ENCODE measurements at regions not wholly inside any gene's neighbourhood (a gene's known extent, or its start where the extent isn't known, plus 50 kb on each side); places are given as distances from the start of the nearest gene placed in this dataset.

DNA sequence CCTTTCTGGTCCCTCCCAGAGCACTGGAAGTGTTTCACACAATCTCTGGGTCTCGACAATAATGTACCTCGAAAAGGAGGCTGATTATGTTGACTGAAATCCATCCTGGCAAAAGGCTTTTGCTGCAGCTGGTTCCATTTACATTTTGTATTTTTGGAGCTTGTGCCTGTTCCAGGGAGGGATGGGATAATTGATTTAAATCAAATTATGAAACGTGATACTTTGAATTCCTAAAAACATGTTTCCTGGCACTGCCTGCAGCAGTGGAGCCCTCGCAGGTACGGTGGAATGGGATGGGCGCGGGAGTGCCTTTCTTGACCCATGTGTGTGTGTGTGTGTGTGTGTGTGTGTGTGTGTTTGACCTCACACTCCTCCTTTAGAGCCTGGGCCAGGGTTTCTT is 455.5 kb upstream of the MEIS1 start:
- H3K79me1 ChIP-seq (ENCODE audit: low read depth, low read length), result no peaks in the 10 kb centered on the region
- peaks cover 0 to 2% (median 0%) of the 10 kb centered on the region in 4 experiments; a peak in 2 of 7 replicates for H3K27me3 ChIP-seq (replicated peaks in 1 of 4; ENCODE audit: control insufficient read depth in 3 of 4, extremely low read depth in 1 of 4, insufficient read depth in 3 of 4, low read length in 3 of 4)
- no peak overlapping the region for H2AK5ac ChIP-seq (ENCODE audit: low read depth, low read length)
- H2BK20ac ChIP-seq (ENCODE audit: low read length), result no peak overlapping the region
- no peak overlapping the region for H2BK120ac ChIP-seq (replicated peaks; ENCODE audit: low read depth, low read length)
- CTCF ChIA-PET (ENCODE audit: partially characterized antibody), result interaction anchor here (1.2 kb wide), 1 partner anchor 59 kb away, joined by 3 read pairs; no protein-coding TSS in a partner anchor
- no peak overlapping the region for H2BK15ac ChIP-seq (ENCODE audit: low read length)
- H3K4me1 ChIP-seq (replicated peaks in 1 of 4; ENCODE audit: control insufficient read depth in 3 of 4, insufficient read depth in 4 of 4, low read length in 3 of 4), result no peaks in the 10 kb centered on the region
- no peak overlapping the region for H3K56ac ChIP-seq (replicated peaks; ENCODE audit: insufficient read length, low read depth, low read length)
- 93% methylated on average over 7 of the region's 7 CpGs; no CpG with 5 or more reads in 1 of the 2 experiments for WGBS, 2 experiments (ENCODE audit: extremely low coverage in 1 of 2, insufficient coverage in 1 of 2, insufficient read length in 1 of 2, insufficient replicate concordance in 2 of 2, low coverage in 1 of 2, low lambda C conversion rate in 2 of 2, missing lambda C conversion rate in 1 of 2)
- H4K20me1 ChIP-seq (replicated peaks in 1 of 2; ENCODE audit: control insufficient read depth in 1 of 2, insufficient read depth in 2 of 2, low read length in 2 of 2), result no peaks in the 10 kb centered on the region
- no peak overlapping the region for H4K91ac ChIP-seq (replicated peaks; ENCODE audit: insufficient read length, low read length)
- no peak overlapping the region for H3K23ac ChIP-seq (ENCODE audit: insufficient read length)
- no peak overlapping the region for H3K4me3 ChIP-seq (ENCODE audit: extremely low read depth in 1 of 4, insufficient read depth in 2 of 4, low read depth in 3 of 4, low read length in 4 of 4)
- no peak overlapping the region for H3K4ac ChIP-seq (replicated peaks; ENCODE audit: insufficient read length, low read depth, low read length)
- no peak for TF ChIP-seq MAFK (IDR thresholded peaks at IDR 0.05; ENCODE audit: low read depth, low read length)
- H3K27ac ChIP-seq (ENCODE audit: low read depth, low read length), result no peak overlapping the region
- no peak overlapping the region for H4K5ac ChIP-seq (ENCODE audit: insufficient read length, low read depth, low read length)
- no peaks in the 10 kb centered on the region for H3K79me2 ChIP-seq (ENCODE audit: control insufficient read depth in 1 of 2, insufficient read depth in 2 of 2, low read length in 2 of 2)
- POLR2A ChIA-PET (ENCODE audit: partially characterized antibody), result no interaction called here
- H3K18ac ChIP-seq (ENCODE audit: extremely low read depth, low read length), result no peak overlapping the region
- no peaks in the 10 kb centered on the region for H3K23me2 ChIP-seq (ENCODE audit: low read depth, low read length)
- no peak overlapping the region for H4K8ac ChIP-seq (ENCODE audit: extremely low read depth, insufficient read depth, low read length)
- H3K9me3 ChIP-seq (ENCODE audit: insufficient read depth in 2 of 2, low read depth in 1 of 2, low read length in 1 of 2), result no peaks in the 10 kb centered on the region
- DNase-seq (ENCODE audit: low read depth in 1 of 2, low spot score in 2 of 2) (no peak), FAIRE-seq (no peak)
- no peak overlapping the region for H2AFZ ChIP-seq (ENCODE audit: low read length)
- no peak overlapping the region for H2BK5ac ChIP-seq (ENCODE audit: low read depth, low read length)
- H3K9ac ChIP-seq (replicated peaks in 1 of 4; ENCODE audit: extremely low read depth in 1 of 4, low read depth in 3 of 4, low read length in 3 of 4), result no peak overlapping the region
- H3K36me3 ChIP-seq (ENCODE audit: control insufficient read depth in 2 of 4, insufficient read depth in 4 of 4, low read length in 3 of 4), result no peaks in the 10 kb centered on the region
- no peak overlapping the region for H3K4me2 ChIP-seq (ENCODE audit: insufficient read depth in 1 of 2, low read depth in 2 of 2, low read length in 2 of 2)
- H2BK12ac ChIP-seq (ENCODE audit: low read depth, low read length), result no peak overlapping the region
- no peak overlapping the region for H3K14ac ChIP-seq (ENCODE audit: insufficient read length)
